ENCODE measurements at regions not wholly inside any gene's neighbourhood (a gene's known extent, or its start where the extent isn't known, plus 50 kb on each side); places are given as distances from the start of the nearest gene placed in this dataset.

- TF ChIP-seq FOSL2 (IDR thresholded peaks at IDR 0.05; ENCODE audit: borderline replicate concordance, low read depth): no peak
These were observed 233.6 kb downstream of the TTLL2 start (continued) for GRCh38 chr6:167558246-167559177.

DNA sequence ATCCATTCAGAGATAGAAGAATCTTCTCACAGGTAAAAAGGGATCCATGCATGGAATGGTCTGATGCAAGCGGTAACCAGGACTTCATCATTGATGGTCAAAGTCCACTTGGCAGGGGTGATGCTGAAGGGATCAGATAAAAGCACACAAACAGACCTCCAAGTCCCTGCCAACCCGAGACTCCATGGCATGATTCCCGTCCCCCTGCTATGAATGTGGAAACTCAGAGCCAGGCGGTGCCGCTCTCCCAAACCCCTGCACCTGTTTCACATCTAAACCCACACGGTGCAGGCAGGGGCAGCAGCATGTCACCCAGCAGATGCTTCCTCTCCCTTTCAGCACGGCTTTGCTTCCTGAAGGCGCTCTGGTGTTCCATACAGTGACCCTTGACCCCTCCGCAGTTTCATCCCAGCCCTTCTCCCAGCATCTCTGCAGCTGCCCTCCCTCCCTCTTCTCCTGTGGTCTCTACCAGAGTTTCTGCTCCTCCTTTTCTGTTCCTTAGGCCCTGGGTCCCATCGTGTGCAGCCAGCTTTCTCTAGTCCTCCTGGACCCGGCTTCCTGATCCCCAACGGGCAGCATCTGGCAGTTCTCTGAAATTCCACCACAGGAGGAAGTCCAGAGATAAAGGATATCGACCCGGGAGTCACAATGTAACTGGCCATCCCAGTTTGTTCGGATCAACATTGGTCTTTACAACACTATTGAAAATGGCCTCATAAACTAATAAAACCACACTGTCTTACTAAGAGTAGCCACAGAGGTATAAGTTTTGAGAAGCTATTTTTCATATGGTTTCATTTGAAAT, 235.0 kb downstream of the TTLL2 start:
- H3K27me3 ChIP-seq (ENCODE audit: insufficient read depth): no peaks in the 10 kb centered on the region
- no peak overlapping the region for H3K27ac ChIP-seq (ENCODE audit: low read depth in 2 of 2, low read length in 1 of 2)
- H3K4me2 ChIP-seq: no peak overlapping the region

More for the DNA sequence above, 235.0 kb downstream of the TTLL2 start:
- Histone ChIP-seq H4K20me1 (ENCODE audit: insufficient read depth) (no peaks in the 10 kb centered on the region), H3K36me3 (replicated peaks in 1 of 2; ENCODE audit: control insufficient read depth in 1 of 2, insufficient read depth in 2 of 2, low read length in 1 of 2) (no peaks in the 10 kb centered on the region), H3F3A (replicated peaks; ENCODE audit: insufficient read depth) (no peaks in the 10 kb centered on the region), H3K79me2 (ENCODE audit: insufficient read depth) (no peaks in the 10 kb centered on the region), H3K4me3 (ENCODE audit: low read depth in 2 of 2, low read length in 1 of 2) (no peak overlapping the region), H3K9me2 (no peaks in the 10 kb centered on the region), H3K9ac (no peak overlapping the region), H3K9me3 (0 out of 2 replicates have a peak, but pooled peaks cover 4% of the 10 kb centered on the region), H2AFZ (ENCODE audit: low read depth) (no peak overlapping the region), H3K4me1 (ENCODE audit: control insufficient read depth in 1 of 2, insufficient read depth in 2 of 2, low read depth in 1 of 2, low read length in 1 of 2) (no peaks in the 10 kb centered on the region; a peak in 1 of 4 replicates)
- POLR2A ChIA-PET: no interaction called here
- TF ChIP-seq CHD2 (IDR thresholded peaks at IDR 0.05; ENCODE audit: low read length, partially characterized antibody) (no peak), MEF2A (IDR thresholded peaks at IDR 0.05; ENCODE audit: borderline replicate concordance, low read depth) (no peak), NFIC (IDR thresholded peaks at IDR 0.05; ENCODE audit: borderline replicate concordance) (no peak), FOXJ3 (CRISPR knock-in tag; IDR thresholded peaks at IDR 0.05) (no peak), IRF3 (IDR thresholded peaks at IDR 0.05; ENCODE audit: low read depth, low read length) (no peak), SIN3A (IDR thresholded peaks at IDR 0.05; ENCODE audit: borderline replicate concordance, low read depth, low read length) (no peak)
- TF ChIP-seq, protein P1, sequence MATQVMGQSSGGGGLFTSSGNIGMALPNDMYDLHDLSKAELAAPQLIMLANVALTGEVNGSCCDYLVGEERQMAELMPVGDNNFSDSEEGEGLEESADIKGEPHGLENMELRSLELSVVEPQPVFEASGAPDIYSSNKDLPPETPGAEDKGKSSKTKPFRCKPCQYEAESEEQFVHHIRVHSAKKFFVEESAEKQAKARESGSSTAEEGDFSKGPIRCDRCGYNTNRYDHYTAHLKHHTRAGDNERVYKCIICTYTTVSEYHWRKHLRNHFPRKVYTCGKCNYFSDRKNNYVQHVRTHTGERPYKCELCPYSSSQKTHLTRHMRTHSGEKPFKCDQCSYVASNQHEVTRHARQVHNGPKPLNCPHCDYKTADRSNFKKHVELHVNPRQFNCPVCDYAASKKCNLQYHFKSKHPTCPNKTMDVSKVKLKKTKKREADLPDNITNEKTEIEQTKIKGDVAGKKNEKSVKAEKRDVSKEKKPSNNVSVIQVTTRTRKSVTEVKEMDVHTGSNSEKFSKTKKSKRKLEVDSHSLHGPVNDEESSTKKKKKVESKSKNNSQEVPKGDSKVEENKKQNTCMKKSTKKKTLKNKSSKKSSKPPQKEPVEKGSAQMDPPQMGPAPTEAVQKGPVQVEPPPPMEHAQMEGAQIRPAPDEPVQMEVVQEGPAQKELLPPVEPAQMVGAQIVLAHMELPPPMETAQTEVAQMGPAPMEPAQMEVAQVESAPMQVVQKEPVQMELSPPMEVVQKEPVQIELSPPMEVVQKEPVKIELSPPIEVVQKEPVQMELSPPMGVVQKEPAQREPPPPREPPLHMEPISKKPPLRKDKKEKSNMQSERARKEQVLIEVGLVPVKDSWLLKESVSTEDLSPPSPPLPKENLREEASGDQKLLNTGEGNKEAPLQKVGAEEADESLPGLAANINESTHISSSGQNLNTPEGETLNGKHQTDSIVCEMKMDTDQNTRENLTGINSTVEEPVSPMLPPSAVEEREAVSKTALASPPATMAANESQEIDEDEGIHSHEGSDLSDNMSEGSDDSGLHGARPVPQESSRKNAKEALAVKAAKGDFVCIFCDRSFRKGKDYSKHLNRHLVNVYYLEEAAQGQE (IDR thresholded peaks at IDR 0.05; ENCODE audit: low read depth, low read length): no peak
- no peak for DNase-seq
- CTCF ChIA-PET: no interaction called here
- 54% methylated on average over 14 of the region's 15 CpGs for WGBS (ENCODE audit: low lambda C conversion rate)

All from SK-N-SH (cell line).